CD14-positive monocyte (primary cell): ENCODE measurements at regions not wholly inside any gene's neighbourhood (a gene's known extent, or its start where the extent isn't known, plus 50 kb on each side); places are given as distances from the start of the nearest gene placed in this dataset.

Experiments used
- DNase-seq, 3 donors: peaks; one replicate each; pipeline ENCODE4 v3.0.0-alpha.2; 2011 to 2022
- H2AFZ ChIP-seq: 2 replicates; pipeline ENCODE4 v1.6.0; 2012; ENCODE audit warnings: mild to moderate bottlenecking, low read depth, low read length, inconsistent platforms; ENCODE audit not compliant: insufficient read depth, poor library complexity, severe bottlenecking
- H3K27ac ChIP-seq, 2 donors: 1 replicate in 1 of 2; 2 replicates in 1 of 2; pipeline ENCODE4 v1.5.1; 2012 to 2013; ENCODE audit warnings: low read length in 2 of 2, control low read depth in 1 of 2, inconsistent platforms in 1 of 2, low read depth in 1 of 2, mild to moderate bottlenecking in 1 of 2
- H3K27me3 ChIP-seq, 2 donors: one replicate each; pipeline versions ENCODE4 v1.6.0 to v1.6.1; 2011 to 2013; ENCODE audit warnings: low read length in 2 of 2; ENCODE audit not compliant: control insufficient read depth in 2 of 2, insufficient read depth in 2 of 2
- H3K36me3 ChIP-seq, 2 donors: replicated peaks in 1 of 2; 1 replicate in 1 of 2; 2 replicates in 1 of 2; pipeline versions ENCODE4 v1.5.1 to v1.6.1; 2012 to 2013; ENCODE audit warnings: low read length in 2 of 2, control low read depth in 1 of 2, inconsistent platforms in 1 of 2, mild to moderate bottlenecking in 1 of 2; ENCODE audit not compliant: insufficient read depth in 2 of 2, control insufficient read depth in 1 of 2
- H3K4me1 ChIP-seq, 2 donors: 1 replicate in 1 of 2; 2 replicates in 1 of 2; pipeline versions ENCODE4 v1.5.1 to v1.6.1; 2012 to 2013; ENCODE audit warnings: low read length in 2 of 2, control low read depth in 1 of 2, inconsistent platforms in 1 of 2, mild to moderate bottlenecking in 1 of 2, moderate library complexity in 1 of 2; ENCODE audit not compliant: insufficient read depth in 2 of 2, control insufficient read depth in 1 of 2
- H3K4me2 ChIP-seq: replicated peaks from 2 replicates; pipeline ENCODE3; 2012; ENCODE audit warnings: low read length, moderate library complexity, mild to moderate bottlenecking; ENCODE audit not compliant: poor library complexity, severe bottlenecking; ENCODE audit errors: extremely low read depth
- H3K4me3 ChIP-seq, 3 experiments: fragments of 200-600 bp in 1 of 3; sonication (generic) in 1 of 3; replicated peaks in 1 of 3; 1 replicate in 2 of 3; 2 replicates in 1 of 3; pipeline ENCODE4 v1.5.1; 2011 to 2013; ENCODE audit warnings: low read length in 3 of 3, mild to moderate bottlenecking in 3 of 3, control low read depth in 2 of 3, low read depth in 2 of 3, inconsistent platforms in 1 of 3, moderate library complexity in 1 of 3
- H3K79me2 ChIP-seq: 2 replicates; pipeline ENCODE4 v1.6.0; 2012; ENCODE audit warnings: mild to moderate bottlenecking, control low read depth, inconsistent platforms, low read length, moderate library complexity; ENCODE audit not compliant: insufficient read depth
- H3K9ac ChIP-seq: 2 replicates; pipeline ENCODE4 v1.6.0; 2017; ENCODE audit warnings: low read length, mild to moderate bottlenecking; ENCODE audit not compliant: insufficient read depth, poor library complexity, severe bottlenecking
- H3K9me3 ChIP-seq, 2 donors: replicated peaks in 1 of 2; 1 replicate in 1 of 2; 2 replicates in 1 of 2; pipeline versions ENCODE4 v1.5.1 to v1.6.1; 2012 to 2013; ENCODE audit warnings: low read length in 2 of 2, control low read depth in 1 of 2; ENCODE audit not compliant: control insufficient read depth in 1 of 2, insufficient read depth in 1 of 2
- H4K20me1 ChIP-seq: 2 replicates; pipeline ENCODE4 v1.6.0; 2012; ENCODE audit warnings: mild to moderate bottlenecking, low read length, control low read depth, moderate library complexity; ENCODE audit not compliant: insufficient read depth
- H3K27ac Mint-ChIP-seq, 7 donors: one replicate each; pipeline ENCODE4 v1.8.0; 2020; ENCODE audit warnings: mild to moderate bottlenecking in 7 of 7, mixed read lengths in 7 of 7, moderate library complexity in 6 of 7, inconsistent platforms in 2 of 7
- H3K27me3 Mint-ChIP-seq, 3 donors: one replicate each; pipeline ENCODE4 v1.8.0; 2021 to 2022; ENCODE audit warnings: low read depth in 3 of 3, mild to moderate bottlenecking in 3 of 3, mixed read lengths in 3 of 3, moderate library complexity in 3 of 3, inconsistent platforms in 1 of 3
- H3K36me3 Mint-ChIP-seq, 2 donors: one replicate each; pipeline ENCODE4 v1.8.0; 2020; ENCODE audit warnings: mixed read lengths in 2 of 2, inconsistent platforms in 1 of 2, mild to moderate bottlenecking in 1 of 2
- H3K4me1 Mint-ChIP-seq: one replicate; pipeline ENCODE4 v1.8.0; 2020; ENCODE audit warnings: mild to moderate bottlenecking, mixed read lengths
- H3K4me3 Mint-ChIP-seq, 2 donors: one replicate each; pipeline ENCODE4 v1.8.0; 2020; ENCODE audit warnings: mild to moderate bottlenecking in 2 of 2, mixed read lengths in 2 of 2, moderate library complexity in 1 of 2
- H3K9me3 Mint-ChIP-seq, 7 donors: one replicate each; pipeline ENCODE4 v1.8.0; 2020 to 2022; ENCODE audit warnings: mixed read lengths in 7 of 7, mild to moderate bottlenecking in 6 of 7, moderate library complexity in 6 of 7, inconsistent platforms in 2 of 7
- whole genome bisulfite sequencing: methylation state at CpG from one replicate; pipeline ENCODE4 v1.1.5; 2013; ENCODE audit warnings: missing lambda C conversion rate; ENCODE audit not compliant: insufficient coverage; 5-methylcytosine and 5-hydroxymethylcytosine counted together
- intact Hi-C, 2 donors: fragments of 100-400 bp; cut with micrococcal nuclease; formaldehyde crosslinking; loops; one replicate each; pipeline versions ENCODE4 v1.15.0 to v1.15.1; 2023
- TF ChIP-seq, protein P1 (sequence below): fragments of 200-600 bp; IDR thresholded peaks from one replicate; pipeline ENCODE4 v1.8.0; 2022; ENCODE audit warnings: antibody characterized with exemption, mild to moderate bottlenecking

- H3K9me3 ChIP-seq = no peaks in the 10 kb centered on the region
- no peak for DNase-seq
- H3K27ac ChIP-seq = no peak overlapping the region
- H3K4me3 Mint-ChIP-seq = peak overlapping the region in 1 of 2 donors; percentile 25
- WGBS = 89% methylated on average over 3 of the region's 6 CpGs
- TF ChIP-seq, protein P1, sequence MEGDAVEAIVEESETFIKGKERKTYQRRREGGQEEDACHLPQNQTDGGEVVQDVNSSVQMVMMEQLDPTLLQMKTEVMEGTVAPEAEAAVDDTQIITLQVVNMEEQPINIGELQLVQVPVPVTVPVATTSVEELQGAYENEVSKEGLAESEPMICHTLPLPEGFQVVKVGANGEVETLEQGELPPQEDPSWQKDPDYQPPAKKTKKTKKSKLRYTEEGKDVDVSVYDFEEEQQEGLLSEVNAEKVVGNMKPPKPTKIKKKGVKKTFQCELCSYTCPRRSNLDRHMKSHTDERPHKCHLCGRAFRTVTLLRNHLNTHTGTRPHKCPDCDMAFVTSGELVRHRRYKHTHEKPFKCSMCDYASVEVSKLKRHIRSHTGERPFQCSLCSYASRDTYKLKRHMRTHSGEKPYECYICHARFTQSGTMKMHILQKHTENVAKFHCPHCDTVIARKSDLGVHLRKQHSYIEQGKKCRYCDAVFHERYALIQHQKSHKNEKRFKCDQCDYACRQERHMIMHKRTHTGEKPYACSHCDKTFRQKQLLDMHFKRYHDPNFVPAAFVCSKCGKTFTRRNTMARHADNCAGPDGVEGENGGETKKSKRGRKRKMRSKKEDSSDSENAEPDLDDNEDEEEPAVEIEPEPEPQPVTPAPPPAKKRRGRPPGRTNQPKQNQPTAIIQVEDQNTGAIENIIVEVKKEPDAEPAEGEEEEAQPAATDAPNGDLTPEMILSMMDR = no peak
- H3K4me3 ChIP-seq = no peak overlapping the region
- H3K27me3 ChIP-seq = no peaks in the 10 kb centered on the region
- H3K36me3 ChIP-seq = no peaks in the 10 kb centered on the region
- no peaks in the 10 kb centered on the region for H3K4me1 ChIP-seq
- H3K27me3 Mint-ChIP-seq = peaks cover 0 to 3% (median 0%) of the 10 kb centered on the region in 3 donors
- no peaks in the 10 kb centered on the region for H4K20me1 ChIP-seq
- no peaks in the 10 kb centered on the region for H3K79me2 ChIP-seq
- H3K27ac Mint-ChIP-seq = no peak overlapping the region
- no peaks in the 10 kb centered on the region for H3K4me1 Mint-ChIP-seq
- H3K9me3 Mint-ChIP-seq = peaks cover 0 to 5% (median 0%) of the 10 kb centered on the region in 7 donors
- H3K36me3 Mint-ChIP-seq = no peaks in the 10 kb centered on the region
- H3K9ac ChIP-seq = no peak overlapping the region
- no peak overlapping the region for H2AFZ ChIP-seq
- no peak overlapping the region for H3K4me2 ChIP-seq
- intact Hi-C loops = no loop called here
Measured at GRCh38 chr4:123699880-123700771, 303.5 kb downstream of the SPRY1 start.

- no peaks in the 10 kb centered on the region for H3K79me2 ChIP-seq
- Mint-ChIP-seq H3K9me3 (peaks cover 0 to 3% (median 0%) of the 10 kb centered on the region in 7 donors), H3K27ac (no peak overlapping the region), H3K36me3 (no peaks in the 10 kb centered on the region), H3K4me1 (no peaks in the 10 kb centered on the region), H3K4me3 (no peak overlapping the region), H3K27me3 (peaks cover 0 to 3% (median 0%) of the 10 kb centered on the region in 3 donors)
- no peaks in the 10 kb centered on the region for H3K36me3 ChIP-seq
- no peak overlapping the region for H3K9ac ChIP-seq
- H4K20me1 ChIP-seq = no peaks in the 10 kb centered on the region
- H2AFZ ChIP-seq = no peak overlapping the region
- H3K27me3 ChIP-seq = no peaks in the 10 kb centered on the region
- DNase-seq = no peak
- no peaks in the 10 kb centered on the region for H3K4me1 ChIP-seq
- WGBS = no CpG with 5 or more reads among the region's 1 CpG
- TF ChIP-seq, protein P1 = no peak
- H3K4me2 ChIP-seq = no peak overlapping the region
- no peaks in the 10 kb centered on the region for H3K9me3 ChIP-seq
- intact Hi-C loops = no loop called here
- no peak overlapping the region for H3K4me3 ChIP-seq
- no peak overlapping the region for H3K27ac ChIP-seq
Measured at GRCh38 chr4:123701131-123701575, 304.6 kb downstream of the SPRY1 start.
